ENCODE measurements at regions not wholly inside any gene's neighbourhood (a gene's known extent, or its start where the extent isn't known, plus 50 kb on each side); places are given as distances from the start of the nearest gene placed in this dataset.

- DNase-seq (ENCODE audit: low spot score in 2 of 2, unreplicated experiment in 2 of 2) = no peak
- TF ChIP-seq CTCF (IDR thresholded peaks at IDR 0.05; ENCODE audit: unreplicated experiment) = no peak
- H3K36me3 Mint-ChIP-seq = no peaks in the 10 kb centered on the region
- H3K27me3 Mint-ChIP-seq (ENCODE audit: low read depth) = no peaks in the 10 kb centered on the region
- peaks cover 1% of the 10 kb centered on the region for H3K9me3 Mint-ChIP-seq
- H3K27ac Mint-ChIP-seq = no peak overlapping the region
- H3K4me3 Mint-ChIP-seq = no peak overlapping the region
- peaks cover 38% of the 10 kb centered on the region for H3K4me1 Mint-ChIP-seq
Observed at GRCh38 chr17:70422862-70423261, 253.5 kb downstream of the KCNJ2 start.

- Mint-ChIP-seq H3K4me1 (peaks cover 39% of the 10 kb centered on the region), H3K36me3 (no peaks in the 10 kb centered on the region), H3K4me3 (no peak overlapping the region), H3K27ac (peak overlapping the region; percentile 27), H3K9me3 (no peaks in the 10 kb centered on the region), H3K27me3 (ENCODE audit: low read depth) (no peaks in the 10 kb centered on the region)
- DNase-seq (ENCODE audit: low spot score in 2 of 2, unreplicated experiment in 2 of 2) = no peak
- TF ChIP-seq CTCF (IDR thresholded peaks at IDR 0.05; ENCODE audit: unreplicated experiment) = no peak
Observed at GRCh38 chr17:70423562-70423961, 254.2 kb downstream of the KCNJ2 start.

GRCh38 chr17:70426752-70427151 lies 257.4 kb downstream of the KCNJ2 start:
- Mint-ChIP-seq H3K9me3 (no peaks in the 10 kb centered on the region), H3K36me3 (no peaks in the 10 kb centered on the region), H3K4me1 (peaks cover 44% of the 10 kb centered on the region), H3K4me3 (no peak overlapping the region), H3K27ac (no peak overlapping the region), H3K27me3 (ENCODE audit: low read depth) (no peaks in the 10 kb centered on the region)
- no peak for TF ChIP-seq CTCF (IDR thresholded peaks at IDR 0.05; ENCODE audit: unreplicated experiment)
- DNase-seq (ENCODE audit: low spot score in 2 of 2, unreplicated experiment in 2 of 2) = no peak

- Mint-ChIP-seq H3K9me3 (peaks cover 8% of the 10 kb centered on the region), H3K27me3 (ENCODE audit: low read depth) (no peaks in the 10 kb centered on the region), H3K27ac (no peak overlapping the region), H3K36me3 (no peaks in the 10 kb centered on the region), H3K4me3 (no peak overlapping the region), H3K4me1 (peaks cover 16% of the 10 kb centered on the region)
- DNase-seq (ENCODE audit: low spot score in 2 of 2, unreplicated experiment in 2 of 2) = no peak
- TF ChIP-seq CTCF (IDR thresholded peaks at IDR 0.05; ENCODE audit: unreplicated experiment) = no peak
Observed at GRCh38 chr17:70434536-70435490, 265.5 kb downstream of the KCNJ2 start.

GRCh38 chr17:70437656-70438055 lies 268.3 kb downstream of the KCNJ2 start:
- no peak for TF ChIP-seq CTCF (IDR thresholded peaks at IDR 0.05; ENCODE audit: unreplicated experiment)
- no peak for DNase-seq (ENCODE audit: low spot score in 2 of 2, unreplicated experiment in 2 of 2)
- H3K27ac Mint-ChIP-seq = no peak overlapping the region
- peaks cover 4% of the 10 kb centered on the region for H3K4me1 Mint-ChIP-seq
- H3K4me3 Mint-ChIP-seq = no peak overlapping the region
- H3K36me3 Mint-ChIP-seq = no peaks in the 10 kb centered on the region
- no peaks in the 10 kb centered on the region for H3K27me3 Mint-ChIP-seq (ENCODE audit: low read depth)
- H3K9me3 Mint-ChIP-seq = peaks cover 8% of the 10 kb centered on the region
